SK-N-SH (cell line): ENCODE measurements at regions not wholly inside any gene's neighbourhood (a gene's known extent, or its start where the extent isn't known, plus 50 kb on each side); places are given as distances from the start of the nearest gene placed in this dataset.

ENCODE experiments used
- CTCF ChIA-PET: fragments of 300-600, 350-600 bp; formaldehyde crosslinking; extraction: SDS; loops from one replicate; lab custom pipeline; 2021; lab: Yijun Ruan, JAX
- POLR2A ChIA-PET: fragments of 350-600 bp; sonication (Branson Sonifier 250); formaldehyde crosslinking; extraction: SDS; loops from one replicate; lab custom pipeline; 2020; ENCODE audit warnings: antibody characterized with exemption, inconsistent platforms; lab: Yijun Ruan, JAX
- DNase-seq: peaks from one replicate; pipeline ENCODE4 v3.0.0; 2012
- H2AFZ ChIP-seq: fragments of 200-600 bp; sonication (generic); 2 replicates; pipeline ENCODE4 v1.8.1; 2016; ENCODE audit warnings: antibody characterized with exemption, mild to moderate bottlenecking, low read depth
- H3F3A ChIP-seq: fragments of 200-600 bp; sonication (generic); replicated peaks from 2 replicates; pipeline ENCODE3; 2016; ENCODE audit warnings: antibody characterized with exemption, mild to moderate bottlenecking; ENCODE audit not compliant: insufficient read depth
- H3K27ac ChIP-seq, 2 experiments: fragments of 200-500 bp in 1 of 2; fragments of 200-600 bp in 1 of 2; sonication (Bioruptor generic) in 1 of 2; sonication (generic), shearing (Covaris generic) in 1 of 2; 2 replicates each; pipeline versions ENCODE4 v1.5.1 to v1.6.1; 2014 to 2016; ENCODE audit warnings: low read depth in 2 of 2, inconsistent platforms in 1 of 2, low read length in 1 of 2, mild to moderate bottlenecking in 1 of 2, mixed read lengths in 1 of 2
- H3K27me3 ChIP-seq: fragments of 200-600 bp; sonication (generic), shearing (Covaris generic); 2 replicates; pipeline ENCODE4 v1.6.1; 2016; ENCODE audit warnings: mixed run types; ENCODE audit not compliant: insufficient read depth
- H3K36me3 ChIP-seq, 2 experiments: fragments of 200-500 bp in 1 of 2; fragments of 200-600 bp in 1 of 2; sonication (Bioruptor generic) in 1 of 2; sonication (generic) in 1 of 2; replicated peaks in 1 of 2; 2 replicates each; pipeline versions ENCODE3 to v1.5.1; 2014 to 2016; ENCODE audit warnings: low read length in 1 of 2, mild to moderate bottlenecking in 1 of 2; ENCODE audit not compliant: insufficient read depth in 2 of 2, control insufficient read depth in 1 of 2
- H3K4me1 ChIP-seq, 2 experiments: fragments of 200-500 bp in 1 of 2; fragments of 200-600 bp in 1 of 2; sonication (Bioruptor generic) in 1 of 2; sonication (generic), shearing (Covaris generic) in 1 of 2; 2 replicates each; pipeline versions ENCODE4 v1.5.1 to v1.6.1; 2014 to 2016; ENCODE audit warnings: low read depth in 1 of 2, low read length in 1 of 2, mixed run types in 1 of 2; ENCODE audit not compliant: insufficient read depth in 2 of 2, control insufficient read depth in 1 of 2
- H3K4me2 ChIP-seq: fragments of 200-600 bp; sonication (generic), shearing (Covaris generic); 2 replicates; pipeline ENCODE4 v1.6.1; 2017; ENCODE audit warnings: mixed run types
- H3K4me3 ChIP-seq, 2 experiments: fragments of 200-500 bp in 1 of 2; fragments of 200-600 bp in 1 of 2; sonication (Bioruptor generic) in 1 of 2; sonication (generic), shearing (Covaris generic) in 1 of 2; 2 replicates each; pipeline versions ENCODE4 v1.5.1 to v1.8.1; 2014 to 2016; ENCODE audit warnings: low read depth in 2 of 2, inconsistent platforms in 1 of 2, low read length in 1 of 2, mild to moderate bottlenecking in 1 of 2, mixed read lengths in 1 of 2, moderate library complexity in 1 of 2
- H3K79me2 ChIP-seq: fragments of 200-600 bp; sonication (generic); 2 replicates; pipeline ENCODE4 v1.8.1; 2017; ENCODE audit warnings: mild to moderate bottlenecking; ENCODE audit not compliant: insufficient read depth
- H3K9ac ChIP-seq: fragments of 200-600 bp; sonication (generic); 2 replicates; pipeline ENCODE4 v1.6.1; 2017; ENCODE audit warnings: mixed run types
- H3K9me2 ChIP-seq: fragments of 200-600 bp; sonication (generic); 2 replicates; pipeline ENCODE4 v1.6.1; 2017; ENCODE audit warnings: mixed run types
- H3K9me3 ChIP-seq: fragments of 200-600 bp; sonication (generic); 2 replicates; pipeline ENCODE4 v1.6.1; 2017; ENCODE audit warnings: mixed run types, mild to moderate bottlenecking, moderate library complexity
- H4K20me1 ChIP-seq: fragments of 200-600 bp; sonication (generic); 2 replicates; pipeline ENCODE4 v1.6.1; 2017; ENCODE audit warnings: mild to moderate bottlenecking, mixed run types; ENCODE audit not compliant: insufficient read depth
- CHD2 ChIP-seq: fragments of 150-350 bp; IDR thresholded peaks from 2 replicates; pipeline ENCODE4 v1.6.1; 2018; ENCODE audit warnings: low read length; ENCODE audit not compliant: partially characterized antibody
- ELF1 ChIP-seq: IDR thresholded peaks from 2 replicates; pipeline ENCODE4 v1.4.0; 2012
- EP300 ChIP-seq, 2 experiments: IDR thresholded peaks; 2 replicates each; pipeline versions ENCODE4 v1.4.0 to v1.6.1; 2012; ENCODE audit warnings: borderline replicate concordance in 1 of 2, low read depth in 1 of 2, low read length in 1 of 2
- EZH2phosphoT487 ChIP-seq: fragments of 200-600 bp; sonication (generic); IDR thresholded peaks from 2 replicates; pipeline ENCODE4 v1.6.1; 2017; ENCODE audit warnings: low read depth, mixed run types, mild to moderate bottlenecking, antibody characterized with exemption, moderate library complexity, borderline replicate concordance
- FOXJ3 ChIP-seq: sonication (generic); formaldehyde crosslinking; IDR thresholded peaks from 2 replicates; pipeline ENCODE4 v1.5.1; 2020; ENCODE audit warnings: mild to moderate bottlenecking, missing genetic modification reagents
- MXI1 ChIP-seq: IDR thresholded peaks from 2 replicates; pipeline ENCODE4 v1.6.1; 2012; ENCODE audit warnings: mild to moderate bottlenecking, low read depth, low read length, improper control_type of control experiment
- RFX5 ChIP-seq: IDR thresholded peaks from 2 replicates; pipeline ENCODE4 v1.6.1; 2012; ENCODE audit warnings: mild to moderate bottlenecking, improper control_type of control experiment, low read length
- WGBS: methylation state at CpG from one replicate; pipeline ENCODE4 v1.1.6; 2017; ENCODE audit warnings: low lambda C conversion rate; 5-methylcytosine and 5-hydroxymethylcytosine counted together
- TF ChIP-seq, protein P1 (sequence below): IDR thresholded peaks from 2 replicates; pipeline ENCODE4 v1.6.1; 2012; ENCODE audit warnings: mild to moderate bottlenecking, low read depth, low read length, moderate library complexity
- TF ChIP-seq, protein P2 (sequence below): fragments of 200-600 bp; sonication (generic); IDR thresholded peaks from 2 replicates; pipeline ENCODE4 v1.6.1; 2017; ENCODE audit warnings: antibody characterized with exemption, mild to moderate bottlenecking, moderate library complexity

GRCh38 chr1:102586022-102586421, 522.3 kb downstream of the COL11A1 start (continued):
- no peak for TF ChIP-seq RFX5
- no peak for TF ChIP-seq MXI1
- TF ChIP-seq, protein P1, sequence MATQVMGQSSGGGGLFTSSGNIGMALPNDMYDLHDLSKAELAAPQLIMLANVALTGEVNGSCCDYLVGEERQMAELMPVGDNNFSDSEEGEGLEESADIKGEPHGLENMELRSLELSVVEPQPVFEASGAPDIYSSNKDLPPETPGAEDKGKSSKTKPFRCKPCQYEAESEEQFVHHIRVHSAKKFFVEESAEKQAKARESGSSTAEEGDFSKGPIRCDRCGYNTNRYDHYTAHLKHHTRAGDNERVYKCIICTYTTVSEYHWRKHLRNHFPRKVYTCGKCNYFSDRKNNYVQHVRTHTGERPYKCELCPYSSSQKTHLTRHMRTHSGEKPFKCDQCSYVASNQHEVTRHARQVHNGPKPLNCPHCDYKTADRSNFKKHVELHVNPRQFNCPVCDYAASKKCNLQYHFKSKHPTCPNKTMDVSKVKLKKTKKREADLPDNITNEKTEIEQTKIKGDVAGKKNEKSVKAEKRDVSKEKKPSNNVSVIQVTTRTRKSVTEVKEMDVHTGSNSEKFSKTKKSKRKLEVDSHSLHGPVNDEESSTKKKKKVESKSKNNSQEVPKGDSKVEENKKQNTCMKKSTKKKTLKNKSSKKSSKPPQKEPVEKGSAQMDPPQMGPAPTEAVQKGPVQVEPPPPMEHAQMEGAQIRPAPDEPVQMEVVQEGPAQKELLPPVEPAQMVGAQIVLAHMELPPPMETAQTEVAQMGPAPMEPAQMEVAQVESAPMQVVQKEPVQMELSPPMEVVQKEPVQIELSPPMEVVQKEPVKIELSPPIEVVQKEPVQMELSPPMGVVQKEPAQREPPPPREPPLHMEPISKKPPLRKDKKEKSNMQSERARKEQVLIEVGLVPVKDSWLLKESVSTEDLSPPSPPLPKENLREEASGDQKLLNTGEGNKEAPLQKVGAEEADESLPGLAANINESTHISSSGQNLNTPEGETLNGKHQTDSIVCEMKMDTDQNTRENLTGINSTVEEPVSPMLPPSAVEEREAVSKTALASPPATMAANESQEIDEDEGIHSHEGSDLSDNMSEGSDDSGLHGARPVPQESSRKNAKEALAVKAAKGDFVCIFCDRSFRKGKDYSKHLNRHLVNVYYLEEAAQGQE, result no peak
- TF ChIP-seq FOXJ3 (CRISPR knock-in tag), result no peak
- TF ChIP-seq ELF1, result no peak

DNA sequence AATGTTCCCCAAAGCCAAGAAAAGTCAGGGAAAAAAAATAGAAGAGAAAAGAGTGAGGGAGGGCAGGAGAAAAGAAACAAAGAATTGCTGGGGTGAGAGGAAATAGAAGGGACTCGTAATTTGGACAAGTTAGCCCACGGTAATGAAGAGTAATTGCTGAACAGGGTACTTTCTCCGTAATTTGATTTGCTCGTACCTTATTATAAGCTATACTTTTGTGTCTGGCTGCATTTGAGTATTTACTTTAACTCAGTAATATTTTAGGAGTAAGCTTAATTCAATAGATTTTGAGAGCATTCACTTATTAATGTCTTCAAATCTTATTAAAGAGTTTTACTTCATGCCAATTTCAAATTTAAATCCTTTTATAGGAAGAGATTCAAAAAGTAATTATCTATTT, 527.5 kb downstream of the COL11A1 start:
- no peak overlapping the region; a peak in 1 of 4 replicates for H3K27ac ChIP-seq
- no peaks in the 10 kb centered on the region for H3K79me2 ChIP-seq
- H3K4me2 ChIP-seq, result no peak overlapping the region
- no peak overlapping the region for H3K4me3 ChIP-seq
- no peak overlapping the region for H3K9ac ChIP-seq
- WGBS, result 32% methylated on average over 4 of the region's 4 CpGs
- CTCF ChIA-PET, result interaction anchor here (0.6 kb wide), 1 partner anchor 818 kb away, joined by 3 read pairs; no protein-coding TSS in a partner anchor
- no peaks in the 10 kb centered on the region for H3K9me3 ChIP-seq
- DNase-seq, result no peak
- TF ChIP-seq EZH2phosphoT487 (no peak), CHD2 (no peak), EP300 (IDR thresholded peaks at IDR 0.05; ENCODE audit: borderline replicate concordance in 1 of 2, low read depth in 1 of 2, low read length in 1 of 2) (no peak), ELF1 (no peak), RFX5 (no peak)
- TF ChIP-seq, protein P2, sequence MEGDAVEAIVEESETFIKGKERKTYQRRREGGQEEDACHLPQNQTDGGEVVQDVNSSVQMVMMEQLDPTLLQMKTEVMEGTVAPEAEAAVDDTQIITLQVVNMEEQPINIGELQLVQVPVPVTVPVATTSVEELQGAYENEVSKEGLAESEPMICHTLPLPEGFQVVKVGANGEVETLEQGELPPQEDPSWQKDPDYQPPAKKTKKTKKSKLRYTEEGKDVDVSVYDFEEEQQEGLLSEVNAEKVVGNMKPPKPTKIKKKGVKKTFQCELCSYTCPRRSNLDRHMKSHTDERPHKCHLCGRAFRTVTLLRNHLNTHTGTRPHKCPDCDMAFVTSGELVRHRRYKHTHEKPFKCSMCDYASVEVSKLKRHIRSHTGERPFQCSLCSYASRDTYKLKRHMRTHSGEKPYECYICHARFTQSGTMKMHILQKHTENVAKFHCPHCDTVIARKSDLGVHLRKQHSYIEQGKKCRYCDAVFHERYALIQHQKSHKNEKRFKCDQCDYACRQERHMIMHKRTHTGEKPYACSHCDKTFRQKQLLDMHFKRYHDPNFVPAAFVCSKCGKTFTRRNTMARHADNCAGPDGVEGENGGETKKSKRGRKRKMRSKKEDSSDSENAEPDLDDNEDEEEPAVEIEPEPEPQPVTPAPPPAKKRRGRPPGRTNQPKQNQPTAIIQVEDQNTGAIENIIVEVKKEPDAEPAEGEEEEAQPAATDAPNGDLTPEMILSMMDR, result no peak
- no peaks in the 10 kb centered on the region for H4K20me1 ChIP-seq
- no peaks in the 10 kb centered on the region for H3K4me1 ChIP-seq
- no peaks in the 10 kb centered on the region for H3F3A ChIP-seq
- no peaks in the 10 kb centered on the region for H3K27me3 ChIP-seq
- POLR2A ChIA-PET, result no interaction called here
- H3K9me2 ChIP-seq, result no peaks in the 10 kb centered on the region
- no peaks in the 10 kb centered on the region for H3K36me3 ChIP-seq
- H2AFZ ChIP-seq, result no peak overlapping the region

DNA sequence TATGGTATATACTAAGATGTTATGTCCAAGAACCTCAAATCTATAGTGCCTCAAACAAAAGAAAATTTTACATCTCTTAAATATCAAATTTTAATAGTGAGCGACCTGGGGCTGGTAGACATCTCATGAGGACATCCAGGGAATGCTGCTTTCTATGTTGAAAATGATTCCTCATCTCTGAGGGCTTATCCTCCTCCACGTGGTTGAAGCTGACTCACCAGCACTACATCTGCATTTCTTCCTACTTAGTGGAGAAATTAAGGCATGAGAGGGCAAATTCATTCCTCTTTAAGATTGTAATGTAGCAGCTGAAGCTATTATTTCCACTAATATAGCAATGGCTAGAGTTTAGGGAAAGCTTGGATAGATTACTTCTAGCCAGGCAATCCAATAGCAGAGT, 529.5 kb downstream of the COL11A1 start:
- Histone ChIP-seq H3K27ac (no peak overlapping the region), H3K9me3 (no peaks in the 10 kb centered on the region)
- WGBS, result 38% methylated on average over 2 of the region's 2 CpGs
- DNase-seq, result no peak
- no peak for TF ChIP-seq RFX5
- TF ChIP-seq, all 33 proteins: peak for 0
- POLR2A ChIA-PET, result no interaction called here
- Histone ChIP-seq H3K36me3 (no peaks in the 10 kb centered on the region), H2AFZ (no peak overlapping the region), H3K4me1 (no peaks in the 10 kb centered on the region), H3K4me3 (no peak overlapping the region), H3F3A (no peaks in the 10 kb centered on the region), H3K4me2 (no peak overlapping the region), H3K79me2 (no peaks in the 10 kb centered on the region), H3K9ac (no peak overlapping the region), H3K9me2 (no peaks in the 10 kb centered on the region), H3K27me3 (no peaks in the 10 kb centered on the region), H4K20me1 (no peaks in the 10 kb centered on the region)
- CTCF ChIA-PET, result interaction anchor here (0.7 kb wide), 1 partner anchor 28 kb away, joined by 3 read pairs; no protein-coding TSS in a partner anchor
